CD14-positive monocyte (primary cell): ENCODE measurements at regions not wholly inside any gene's neighbourhood (a gene's known extent, or its start where the extent isn't known, plus 50 kb on each side); places are given as distances from the start of the nearest gene placed in this dataset.

Source experiments
- DNase-seq, 3 donors: peaks; one replicate each; pipeline ENCODE4 v3.0.0-alpha.2; 2011 to 2022
- H2AFZ ChIP-seq: 2 replicates; pipeline ENCODE4 v1.6.0; 2012; ENCODE audit warnings: mild to moderate bottlenecking, low read depth, low read length, inconsistent platforms; ENCODE audit not compliant: insufficient read depth, poor library complexity, severe bottlenecking
- H3K27ac ChIP-seq, 2 donors: 1 replicate in 1 of 2; 2 replicates in 1 of 2; pipeline ENCODE4 v1.5.1; 2012 to 2013; ENCODE audit warnings: low read length in 2 of 2, control low read depth in 1 of 2, inconsistent platforms in 1 of 2, low read depth in 1 of 2, mild to moderate bottlenecking in 1 of 2
- H3K27me3 ChIP-seq, 2 donors: one replicate each; pipeline versions ENCODE4 v1.6.0 to v1.6.1; 2011 to 2013; ENCODE audit warnings: low read length in 2 of 2; ENCODE audit not compliant: control insufficient read depth in 2 of 2, insufficient read depth in 2 of 2
- H3K36me3 ChIP-seq, 2 donors: replicated peaks in 1 of 2; 1 replicate in 1 of 2; 2 replicates in 1 of 2; pipeline versions ENCODE4 v1.5.1 to v1.6.1; 2012 to 2013; ENCODE audit warnings: low read length in 2 of 2, control low read depth in 1 of 2, inconsistent platforms in 1 of 2, mild to moderate bottlenecking in 1 of 2; ENCODE audit not compliant: insufficient read depth in 2 of 2, control insufficient read depth in 1 of 2
- H3K4me1 ChIP-seq, 2 donors: 1 replicate in 1 of 2; 2 replicates in 1 of 2; pipeline versions ENCODE4 v1.5.1 to v1.6.1; 2012 to 2013; ENCODE audit warnings: low read length in 2 of 2, control low read depth in 1 of 2, inconsistent platforms in 1 of 2, mild to moderate bottlenecking in 1 of 2, moderate library complexity in 1 of 2; ENCODE audit not compliant: insufficient read depth in 2 of 2, control insufficient read depth in 1 of 2
- H3K4me2 ChIP-seq: replicated peaks from 2 replicates; pipeline ENCODE3; 2012; ENCODE audit warnings: low read length, moderate library complexity, mild to moderate bottlenecking; ENCODE audit not compliant: poor library complexity, severe bottlenecking; ENCODE audit errors: extremely low read depth
- H3K4me3 ChIP-seq, 3 experiments: fragments of 200-600 bp in 1 of 3; sonication (generic) in 1 of 3; replicated peaks in 1 of 3; 1 replicate in 2 of 3; 2 replicates in 1 of 3; pipeline ENCODE4 v1.5.1; 2011 to 2013; ENCODE audit warnings: low read length in 3 of 3, mild to moderate bottlenecking in 3 of 3, control low read depth in 2 of 3, low read depth in 2 of 3, inconsistent platforms in 1 of 3, moderate library complexity in 1 of 3
- H3K79me2 ChIP-seq: 2 replicates; pipeline ENCODE4 v1.6.0; 2012; ENCODE audit warnings: mild to moderate bottlenecking, control low read depth, inconsistent platforms, low read length, moderate library complexity; ENCODE audit not compliant: insufficient read depth
- H3K9ac ChIP-seq: 2 replicates; pipeline ENCODE4 v1.6.0; 2017; ENCODE audit warnings: low read length, mild to moderate bottlenecking; ENCODE audit not compliant: insufficient read depth, poor library complexity, severe bottlenecking
- H3K9me3 ChIP-seq, 2 donors: replicated peaks in 1 of 2; 1 replicate in 1 of 2; 2 replicates in 1 of 2; pipeline versions ENCODE4 v1.5.1 to v1.6.1; 2012 to 2013; ENCODE audit warnings: low read length in 2 of 2, control low read depth in 1 of 2; ENCODE audit not compliant: control insufficient read depth in 1 of 2, insufficient read depth in 1 of 2
- H4K20me1 ChIP-seq: 2 replicates; pipeline ENCODE4 v1.6.0; 2012; ENCODE audit warnings: mild to moderate bottlenecking, low read length, control low read depth, moderate library complexity; ENCODE audit not compliant: insufficient read depth
- H3K27ac Mint-ChIP-seq, 7 donors: one replicate each; pipeline ENCODE4 v1.8.0; 2020; ENCODE audit warnings: mild to moderate bottlenecking in 7 of 7, mixed read lengths in 7 of 7, moderate library complexity in 6 of 7, inconsistent platforms in 2 of 7
- H3K27me3 Mint-ChIP-seq, 3 donors: one replicate each; pipeline ENCODE4 v1.8.0; 2021 to 2022; ENCODE audit warnings: low read depth in 3 of 3, mild to moderate bottlenecking in 3 of 3, mixed read lengths in 3 of 3, moderate library complexity in 3 of 3, inconsistent platforms in 1 of 3
- H3K36me3 Mint-ChIP-seq, 2 donors: one replicate each; pipeline ENCODE4 v1.8.0; 2020; ENCODE audit warnings: mixed read lengths in 2 of 2, inconsistent platforms in 1 of 2, mild to moderate bottlenecking in 1 of 2
- H3K4me1 Mint-ChIP-seq: one replicate; pipeline ENCODE4 v1.8.0; 2020; ENCODE audit warnings: mild to moderate bottlenecking, mixed read lengths
- H3K4me3 Mint-ChIP-seq, 2 donors: one replicate each; pipeline ENCODE4 v1.8.0; 2020; ENCODE audit warnings: mild to moderate bottlenecking in 2 of 2, mixed read lengths in 2 of 2, moderate library complexity in 1 of 2
- H3K9me3 Mint-ChIP-seq, 7 donors: one replicate each; pipeline ENCODE4 v1.8.0; 2020 to 2022; ENCODE audit warnings: mixed read lengths in 7 of 7, mild to moderate bottlenecking in 6 of 7, moderate library complexity in 6 of 7, inconsistent platforms in 2 of 7
- WGBS: methylation state at CpG from one replicate; pipeline ENCODE4 v1.1.5; 2013; ENCODE audit warnings: missing lambda C conversion rate; ENCODE audit not compliant: insufficient coverage; 5-methylcytosine and 5-hydroxymethylcytosine counted together
- intact Hi-C, 2 donors: fragments of 100-400 bp; cut with micrococcal nuclease; formaldehyde crosslinking; loops; one replicate each; pipeline versions ENCODE4 v1.15.0 to v1.15.1; 2023
- TF ChIP-seq, protein P1 (sequence below): fragments of 200-600 bp; IDR thresholded peaks from one replicate; pipeline ENCODE4 v1.8.0; 2022; ENCODE audit warnings: antibody characterized with exemption, mild to moderate bottlenecking

DNA sequence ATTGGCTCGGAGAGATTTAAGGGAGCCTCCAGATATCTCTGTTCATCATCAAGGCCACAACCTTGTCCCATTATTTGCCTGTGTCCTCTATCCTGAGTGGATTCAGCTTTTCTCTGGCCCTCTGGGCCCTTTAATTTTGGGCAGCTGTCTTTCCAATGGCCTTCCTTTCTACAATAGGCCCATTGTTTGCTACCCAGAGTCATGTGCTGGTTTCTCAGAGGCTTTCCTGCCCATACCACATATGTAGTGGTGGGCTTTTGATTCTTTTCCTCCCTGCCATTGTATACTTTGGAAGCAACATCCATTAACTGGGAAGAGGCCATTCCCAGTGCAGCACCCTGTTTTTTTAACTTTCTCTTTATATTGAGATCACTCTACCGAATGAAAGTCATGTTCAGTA, 233.9 kb upstream of the SGCD start:
- no peak overlapping the region for H3K27ac Mint-ChIP-seq
- no peak overlapping the region for H3K4me2 ChIP-seq
- no peak overlapping the region for H3K4me3 Mint-ChIP-seq
- H2AFZ ChIP-seq, result no peak overlapping the region
- H3K27me3 ChIP-seq, result no peaks in the 10 kb centered on the region
- TF ChIP-seq, protein P1, sequence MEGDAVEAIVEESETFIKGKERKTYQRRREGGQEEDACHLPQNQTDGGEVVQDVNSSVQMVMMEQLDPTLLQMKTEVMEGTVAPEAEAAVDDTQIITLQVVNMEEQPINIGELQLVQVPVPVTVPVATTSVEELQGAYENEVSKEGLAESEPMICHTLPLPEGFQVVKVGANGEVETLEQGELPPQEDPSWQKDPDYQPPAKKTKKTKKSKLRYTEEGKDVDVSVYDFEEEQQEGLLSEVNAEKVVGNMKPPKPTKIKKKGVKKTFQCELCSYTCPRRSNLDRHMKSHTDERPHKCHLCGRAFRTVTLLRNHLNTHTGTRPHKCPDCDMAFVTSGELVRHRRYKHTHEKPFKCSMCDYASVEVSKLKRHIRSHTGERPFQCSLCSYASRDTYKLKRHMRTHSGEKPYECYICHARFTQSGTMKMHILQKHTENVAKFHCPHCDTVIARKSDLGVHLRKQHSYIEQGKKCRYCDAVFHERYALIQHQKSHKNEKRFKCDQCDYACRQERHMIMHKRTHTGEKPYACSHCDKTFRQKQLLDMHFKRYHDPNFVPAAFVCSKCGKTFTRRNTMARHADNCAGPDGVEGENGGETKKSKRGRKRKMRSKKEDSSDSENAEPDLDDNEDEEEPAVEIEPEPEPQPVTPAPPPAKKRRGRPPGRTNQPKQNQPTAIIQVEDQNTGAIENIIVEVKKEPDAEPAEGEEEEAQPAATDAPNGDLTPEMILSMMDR, result no peak
- H3K9ac ChIP-seq, result no peak overlapping the region
- H4K20me1 ChIP-seq, result no peaks in the 10 kb centered on the region
- DNase-seq, result no peak
- no peaks in the 10 kb centered on the region for H3K79me2 ChIP-seq
- no peaks in the 10 kb centered on the region for H3K27me3 Mint-ChIP-seq
- H3K9me3 ChIP-seq, result peaks cover 25 to 40% of the 10 kb centered on the region in 2 donors
- H3K4me3 ChIP-seq, result no peak overlapping the region
- H3K27ac ChIP-seq, result no peak overlapping the region
- peaks cover 6 to 31% (median 17%) of the 10 kb centered on the region in 7 donors for H3K9me3 Mint-ChIP-seq
- H3K36me3 Mint-ChIP-seq, result no peaks in the 10 kb centered on the region
- H3K36me3 ChIP-seq, result no peaks in the 10 kb centered on the region
- no peaks in the 10 kb centered on the region for H3K4me1 ChIP-seq
- intact Hi-C loops, result no loop called here
- H3K4me1 Mint-ChIP-seq, result no peaks in the 10 kb centered on the region
- no CpG with 5 or more reads among the region's 2 CpGs for WGBS

DNA sequence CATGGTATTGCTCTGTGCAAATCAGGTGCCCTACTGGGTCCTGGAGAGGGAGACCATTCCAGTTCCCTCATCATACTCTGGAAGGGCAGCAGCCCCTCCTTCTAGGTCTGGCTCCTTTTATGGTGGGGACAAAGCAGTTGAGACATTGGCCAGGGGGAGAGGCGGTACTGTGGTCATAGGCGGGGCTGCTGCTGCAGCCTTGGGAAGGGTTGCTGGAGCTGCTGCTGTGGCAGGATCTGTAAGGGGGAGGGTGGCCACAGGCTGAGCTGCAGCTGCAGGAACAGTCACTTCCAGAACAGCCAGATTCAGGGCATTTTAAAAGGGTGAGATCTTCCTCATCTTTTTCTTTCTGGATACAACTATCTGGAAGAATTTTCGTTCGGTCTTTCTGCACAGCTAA, 233.0 kb upstream of the SGCD start:
- no peak for DNase-seq
- Mint-ChIP-seq H3K27me3 (no peaks in the 10 kb centered on the region), H3K36me3 (no peaks in the 10 kb centered on the region), H3K9me3 (peaks cover 6 to 31% (median 17%) of the 10 kb centered on the region in 7 donors), H3K4me3 (no peak overlapping the region), H3K4me1 (no peaks in the 10 kb centered on the region), H3K27ac (no peak overlapping the region)
- peaks cover 25 to 37% of the 10 kb centered on the region in 2 donors for H3K9me3 ChIP-seq
- no peaks in the 10 kb centered on the region for H3K4me1 ChIP-seq
- no peak overlapping the region for H3K9ac ChIP-seq
- TF ChIP-seq, protein P1, result no peak
- no peaks in the 10 kb centered on the region for H3K79me2 ChIP-seq
- no peak overlapping the region for H2AFZ ChIP-seq
- H3K27me3 ChIP-seq, result no peaks in the 10 kb centered on the region
- no peak overlapping the region for H3K4me3 ChIP-seq
- H3K27ac ChIP-seq, result no peak overlapping the region
- H4K20me1 ChIP-seq, result no peaks in the 10 kb centered on the region
- H3K36me3 ChIP-seq, result no peaks in the 10 kb centered on the region
- 80% methylated on average over 4 of the region's 4 CpGs for WGBS
- intact Hi-C loops, result no loop called here
- H3K4me2 ChIP-seq, result no peak overlapping the region
